OCI-LY1 (cell line): ENCODE measurements at regions not wholly inside any gene's neighbourhood (a gene's known extent, or its start where the extent isn't known, plus 50 kb on each side); places are given as distances from the start of the nearest gene placed in this dataset.
"Not testable (repeated sequence)": the region's sequence is repeated elsewhere in the genome, so short reads cannot be mapped to it uniquely, and the experiment has no call there.

Experiments
- H2AFZ ChIP-seq: fragments of 200-600 bp; sonication (generic), shearing (Covaris generic); 2 replicates; pipeline ENCODE4 v1.6.0; 2014; ENCODE audit warnings: antibody characterized with exemption, mild to moderate bottlenecking, low read length
- H3F3A ChIP-seq: fragments of 200-600 bp; sonication (generic), shearing (Covaris generic); 2 replicates; pipeline ENCODE4 v1.6.0; 2014; ENCODE audit warnings: mild to moderate bottlenecking, antibody characterized with exemption, low read length, moderate library complexity; ENCODE audit not compliant: insufficient read depth
- H3K27ac ChIP-seq: fragments of 200-600 bp; sonication (generic); 2 replicates; pipeline ENCODE4 v1.5.1; 2014; ENCODE audit warnings: low read length, mixed run types, mild to moderate bottlenecking, low read depth; ENCODE audit not compliant: poor library complexity, severe bottlenecking
- H3K27me3 ChIP-seq: fragments of 200-600 bp; sonication (generic); 2 replicates; pipeline ENCODE4 v1.6.0; 2014; ENCODE audit warnings: antibody characterized with exemption, mild to moderate bottlenecking, low read length, moderate library complexity; ENCODE audit not compliant: insufficient read depth
- H3K36me3 ChIP-seq: fragments of 200-600 bp; sonication (generic); 2 replicates; pipeline ENCODE4 v1.6.1; 2014; ENCODE audit warnings: mild to moderate bottlenecking, antibody characterized with exemption, low read length, moderate library complexity, mixed read lengths; ENCODE audit not compliant: insufficient read depth
- H3K4me1 ChIP-seq: fragments of 200-600 bp; sonication (generic); 2 replicates; pipeline ENCODE4 v1.5.1; 2014; ENCODE audit warnings: mild to moderate bottlenecking, low read length, moderate library complexity; ENCODE audit not compliant: insufficient read depth, severe bottlenecking
- H3K4me2 ChIP-seq: fragments of 200-600 bp; sonication (generic), shearing (Covaris generic); 2 replicates; pipeline ENCODE4 v1.6.1; 2014; ENCODE audit warnings: low read length
- H3K4me3 ChIP-seq: fragments of 200-600 bp; sonication (generic); 2 replicates; pipeline ENCODE4 v1.5.1; 2014; ENCODE audit warnings: low read length, low read depth, mild to moderate bottlenecking, mixed read lengths; ENCODE audit not compliant: poor library complexity, severe bottlenecking
- H3K79me2 ChIP-seq: fragments of 200-600 bp; shearing (Covaris generic); 2 replicates; pipeline ENCODE4 v1.6.1; 2016; ENCODE audit warnings: mixed run types, low read length, mixed read lengths; ENCODE audit not compliant: insufficient read depth
- H3K9ac ChIP-seq: fragments of 200-600 bp; sonication (generic), shearing (Covaris generic); 2 replicates; pipeline ENCODE4 v1.6.1; 2014; ENCODE audit warnings: mild to moderate bottlenecking, low read length, mixed read lengths
- H3K9me2 ChIP-seq: fragments of 200-600 bp; sonication (generic), shearing (Covaris generic); 2 replicates; pipeline ENCODE4 v1.6.1; 2014; ENCODE audit warnings: low read depth, mild to moderate bottlenecking, low read length, mixed read lengths
- H3K9me3 ChIP-seq: fragments of 200-600 bp; shearing (Covaris generic); 2 replicates; pipeline ENCODE4 v1.6.1; 2014; ENCODE audit warnings: low read length, mixed read lengths
- H4K20me1 ChIP-seq: fragments of 200-600 bp; sonication (generic), shearing (Covaris generic); 2 replicates; pipeline ENCODE4 v1.6.0; 2016; ENCODE audit warnings: mild to moderate bottlenecking, low read length; ENCODE audit not compliant: insufficient read depth
- EZH2 ChIP-seq: fragments of 200-600 bp; sonication (generic), shearing (Covaris generic); IDR thresholded peaks from 2 replicates; pipeline ENCODE4 v1.8.0; 2017; ENCODE audit warnings: borderline replicate concordance, mixed run types, mild to moderate bottlenecking, antibody characterized with exemption, low read length, moderate library complexity, mixed read lengths
- TF ChIP-seq, protein P1 (sequence below): fragments of 200-600 bp; sonication (generic), shearing (Covaris generic); IDR thresholded peaks from 2 replicates; pipeline ENCODE4 v1.5.1; 2017; ENCODE audit warnings: mild to moderate bottlenecking, antibody characterized with exemption, low read length, moderate library complexity, mixed read lengths

DNA sequence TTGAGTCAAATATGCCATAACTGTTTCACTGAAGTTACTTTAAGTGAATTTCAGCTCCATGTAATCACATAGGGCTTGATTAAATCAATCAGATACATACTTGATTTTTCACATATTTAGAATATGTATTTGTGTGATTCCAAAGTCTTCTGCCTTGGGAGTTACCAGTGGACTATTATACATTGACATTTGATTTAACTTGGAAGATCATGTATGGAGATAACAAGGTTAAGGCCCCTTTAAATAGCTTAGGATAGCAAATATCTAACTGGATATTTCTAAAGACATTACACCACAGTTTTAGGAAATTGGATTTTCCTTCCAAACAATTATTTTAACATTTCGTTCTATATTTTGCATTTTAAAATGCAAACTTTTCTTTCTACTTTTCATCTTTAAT, 405.0 kb downstream of the RAP2B start:
- Histone ChIP-seq H3K9ac (no peak overlapping the region), H3K4me3 (no peak overlapping the region), H3K36me3 (no peaks in the 10 kb centered on the region), H3K27ac (no peak overlapping the region), H3F3A (no peaks in the 10 kb centered on the region), H3K9me3 (0 out of 2 replicates have a peak, but pooled peaks cover 3% of the 10 kb centered on the region), H3K4me1 (no peaks in the 10 kb centered on the region), H3K79me2 (no peaks in the 10 kb centered on the region), H3K27me3 (no peaks in the 10 kb centered on the region), H4K20me1 (no peaks in the 10 kb centered on the region), H3K9me2 (no peaks in the 10 kb centered on the region), H3K4me2 (no peak overlapping the region), H2AFZ (no peak overlapping the region)
- TF ChIP-seq, protein P1, sequence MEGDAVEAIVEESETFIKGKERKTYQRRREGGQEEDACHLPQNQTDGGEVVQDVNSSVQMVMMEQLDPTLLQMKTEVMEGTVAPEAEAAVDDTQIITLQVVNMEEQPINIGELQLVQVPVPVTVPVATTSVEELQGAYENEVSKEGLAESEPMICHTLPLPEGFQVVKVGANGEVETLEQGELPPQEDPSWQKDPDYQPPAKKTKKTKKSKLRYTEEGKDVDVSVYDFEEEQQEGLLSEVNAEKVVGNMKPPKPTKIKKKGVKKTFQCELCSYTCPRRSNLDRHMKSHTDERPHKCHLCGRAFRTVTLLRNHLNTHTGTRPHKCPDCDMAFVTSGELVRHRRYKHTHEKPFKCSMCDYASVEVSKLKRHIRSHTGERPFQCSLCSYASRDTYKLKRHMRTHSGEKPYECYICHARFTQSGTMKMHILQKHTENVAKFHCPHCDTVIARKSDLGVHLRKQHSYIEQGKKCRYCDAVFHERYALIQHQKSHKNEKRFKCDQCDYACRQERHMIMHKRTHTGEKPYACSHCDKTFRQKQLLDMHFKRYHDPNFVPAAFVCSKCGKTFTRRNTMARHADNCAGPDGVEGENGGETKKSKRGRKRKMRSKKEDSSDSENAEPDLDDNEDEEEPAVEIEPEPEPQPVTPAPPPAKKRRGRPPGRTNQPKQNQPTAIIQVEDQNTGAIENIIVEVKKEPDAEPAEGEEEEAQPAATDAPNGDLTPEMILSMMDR, result no peak
- TF ChIP-seq EZH2, result no peak

DNA sequence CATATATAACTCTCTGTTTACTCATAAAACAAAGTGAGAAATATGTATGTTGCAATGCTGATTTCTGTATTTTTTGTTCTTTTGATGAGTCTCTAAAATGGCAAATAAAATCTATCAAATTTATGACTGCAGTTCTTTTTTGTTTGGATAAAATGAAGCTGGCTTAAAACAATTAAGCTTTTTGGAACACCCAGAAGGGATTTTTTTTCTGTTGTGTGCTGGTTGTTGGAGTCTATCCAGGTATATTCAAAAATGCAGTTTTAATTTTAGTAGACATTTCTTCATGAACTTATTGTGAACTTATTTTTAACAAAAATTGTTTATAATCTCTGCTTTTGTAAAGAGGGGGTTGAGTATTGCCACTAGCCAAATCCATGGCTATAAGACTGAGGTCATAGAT, 405.5 kb downstream of the RAP2B start:
- Histone ChIP-seq H3K9me3 (0 out of 2 replicates have a peak, but pooled peaks cover 3% of the 10 kb centered on the region), H3K4me2 (no peak overlapping the region), H3K36me3 (no peaks in the 10 kb centered on the region), H3F3A (no peaks in the 10 kb centered on the region), H3K9ac (no peak overlapping the region), H3K79me2 (no peaks in the 10 kb centered on the region), H4K20me1 (no peaks in the 10 kb centered on the region), H3K4me1 (no peaks in the 10 kb centered on the region), H3K27me3 (no peaks in the 10 kb centered on the region), H2AFZ (no peak overlapping the region), H3K9me2 (no peaks in the 10 kb centered on the region), H3K27ac (no peak overlapping the region), H3K4me3 (no peak overlapping the region)
- no peak for TF ChIP-seq EZH2
- TF ChIP-seq, protein P1, result no peak

DNA sequence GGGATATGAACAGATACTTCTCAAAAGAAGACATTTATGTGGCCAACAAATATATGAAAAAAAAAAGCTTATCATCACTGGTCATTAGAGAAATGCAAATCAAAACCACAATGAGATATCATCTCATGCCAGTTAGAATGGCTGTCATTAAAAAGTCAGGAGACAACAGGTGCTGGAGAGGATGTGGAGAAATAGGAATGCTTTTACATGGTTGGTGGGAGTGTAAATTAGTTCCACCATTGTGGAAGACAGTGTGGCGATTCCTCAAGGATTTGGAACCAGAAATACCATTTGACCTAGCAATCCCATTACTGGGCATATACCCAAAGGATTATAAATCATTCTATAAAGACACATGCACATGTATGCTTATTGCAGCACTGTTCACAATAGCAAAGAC, 408.5 kb downstream of the RAP2B start:
- not testable (repeated sequence) for H3K9me2 ChIP-seq, H3K9me3 ChIP-seq, H3K9ac ChIP-seq, H3F3A ChIP-seq, H3K27ac ChIP-seq, H3K4me1 ChIP-seq, H4K20me1 ChIP-seq, H3K27me3 ChIP-seq, H3K4me2 ChIP-seq, H3K36me3 ChIP-seq, H2AFZ ChIP-seq, H3K4me3 ChIP-seq, H3K79me2 ChIP-seq

DNA sequence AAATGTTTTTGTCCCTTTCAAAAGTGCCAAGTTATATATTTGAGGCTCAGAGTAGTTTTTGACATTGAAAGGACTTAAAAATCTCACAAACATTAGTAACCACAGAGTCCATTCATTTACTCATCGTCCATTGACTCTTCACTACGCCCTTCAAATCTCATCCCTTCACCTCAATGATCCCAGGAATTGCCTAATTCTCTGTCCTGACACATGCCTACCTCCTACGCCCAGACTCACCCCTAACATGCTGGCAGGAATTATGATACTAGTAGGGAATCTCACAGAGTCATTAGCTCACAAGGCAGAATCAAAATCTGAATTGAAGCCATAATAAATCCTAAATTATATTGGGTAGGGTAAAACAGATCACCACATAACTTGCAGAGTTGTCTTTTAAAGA, 410.1 kb downstream of the RAP2B start:
- no peaks in the 10 kb centered on the region for H3F3A ChIP-seq
- H3K9me3 ChIP-seq, result no peaks in the 10 kb centered on the region
- no peaks in the 10 kb centered on the region for H3K79me2 ChIP-seq
- H3K36me3 ChIP-seq, result no peaks in the 10 kb centered on the region
- no peak overlapping the region for H3K9ac ChIP-seq
- no peaks in the 10 kb centered on the region for H3K27me3 ChIP-seq
- no peak overlapping the region for H3K4me2 ChIP-seq
- H3K27ac ChIP-seq, result no peak overlapping the region
- TF ChIP-seq EZH2, result no peak
- TF ChIP-seq, protein P1, result no peak
- H3K4me3 ChIP-seq, result no peak overlapping the region
- no peaks in the 10 kb centered on the region for H3K9me2 ChIP-seq
- no peaks in the 10 kb centered on the region for H4K20me1 ChIP-seq
- H2AFZ ChIP-seq, result no peak overlapping the region
- no peaks in the 10 kb centered on the region for H3K4me1 ChIP-seq
